Ovary (tissue), 1 donor: ENCODE measurements at regions not wholly inside any gene's neighbourhood (a gene's known extent, or its start where the extent isn't known, plus 50 kb on each side); places are given as distances from the start of the nearest gene placed in this dataset.

ENCODE experiments used
- EP300 ChIP-seq: sonication (generic); formaldehyde crosslinking; IDR thresholded peaks from one replicate; pipeline ENCODE4 v1.6.1; 2017; ENCODE audit warnings: antibody characterized with exemption
- POLR2A ChIP-seq: fragments of 450-650 bp; IDR thresholded peaks from one replicate; pipeline ENCODE4 v1.6.1; 2017; ENCODE audit warnings: antibody characterized with exemption, mild to moderate bottlenecking, moderate library complexity

- no peak for TF ChIP-seq EP300
- TF ChIP-seq POLR2A, result no peak
Measured at GRCh38 chr9:6072865-6073264, 57.4 kb upstream of the RANBP6 start.
